ENCODE measurements at regions not wholly inside any gene's neighbourhood (a gene's known extent, or its start where the extent isn't known, plus 50 kb on each side); places are given as distances from the start of the nearest gene placed in this dataset.

- no peak for TF ChIP-seq CTCF (conservative IDR thresholded peaks at IDR 0.05; ENCODE audit: low read depth, low read length)
- TF ChIP-seq EZH2 (IDR thresholded peaks at IDR 0.05; ENCODE audit: borderline replicate concordance, low read depth, low read length, poor library complexity, severe bottlenecking) = no peak
These were observed 84.5 kb upstream of the TOX2 start for GRCh38 chr20:43829951-43830690.
